HCEC 1CT (cell line): ENCODE measurements at regions not wholly inside any gene's neighbourhood (a gene's known extent, or its start where the extent isn't known, plus 50 kb on each side); places are given as distances from the start of the nearest gene placed in this dataset.
"Not testable (repeated sequence)": the region's sequence is repeated elsewhere in the genome, so short reads cannot be mapped to it uniquely, and the experiment has no call there.

Source experiments
- DNase-seq: peaks from one replicate; pipeline ENCODE4 v3.0.0-alpha.2; 2017

DNA sequence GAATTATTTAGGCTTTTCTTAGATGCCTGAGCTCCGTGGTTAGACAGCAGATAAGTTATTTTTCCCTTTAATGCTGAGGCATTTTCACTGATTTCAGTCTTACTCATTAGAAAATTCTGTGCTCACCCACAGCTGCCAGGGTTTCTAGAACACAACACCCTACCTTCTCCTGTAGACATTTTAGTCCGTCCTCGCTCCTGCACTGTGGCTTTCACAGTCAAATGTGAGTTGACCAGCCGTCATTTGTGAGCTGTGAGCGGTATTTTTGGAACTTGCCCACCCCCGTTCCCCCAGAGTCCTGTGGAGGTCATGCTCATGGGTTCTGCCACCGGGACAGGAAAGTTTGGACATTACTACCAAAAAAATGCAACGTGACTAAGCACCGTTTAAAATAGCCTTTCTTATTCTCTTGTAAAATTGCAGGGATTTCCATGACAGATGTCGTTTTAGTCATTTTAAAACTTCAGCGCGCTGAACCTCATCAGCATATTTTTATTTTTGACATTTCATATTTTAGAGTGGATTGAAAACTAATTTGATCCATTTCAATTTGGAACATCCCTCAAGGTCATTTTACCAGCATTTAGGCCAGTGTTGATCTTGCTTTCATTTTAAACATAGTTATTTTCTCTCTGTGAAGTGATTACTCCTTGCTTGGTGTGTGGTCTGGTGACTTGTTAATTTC lies 249.6 kb upstream of the PLGLB2 start:
- DNase-seq, result not testable (repeated sequence)

DNA sequence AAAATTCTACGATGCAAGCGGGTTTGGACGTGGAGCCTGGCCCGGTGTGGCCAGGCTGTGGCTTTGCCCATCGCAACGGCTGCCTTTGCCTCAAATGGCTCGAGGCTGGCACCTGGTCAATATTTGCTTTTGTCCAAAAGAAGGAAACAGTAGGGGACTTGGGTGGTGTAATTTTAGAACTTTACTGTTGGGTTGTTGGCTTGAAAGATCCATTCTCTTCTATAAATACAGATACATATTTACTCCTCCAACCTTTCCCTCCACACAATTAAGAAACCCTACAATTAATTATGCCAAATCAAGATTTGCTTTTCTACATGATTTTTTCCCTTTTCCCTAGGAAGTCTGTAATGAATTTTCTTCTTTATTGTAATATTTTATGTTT lies 249.0 kb upstream of the PLGLB2 start:
- DNase-seq, result not testable (repeated sequence)

DNA sequence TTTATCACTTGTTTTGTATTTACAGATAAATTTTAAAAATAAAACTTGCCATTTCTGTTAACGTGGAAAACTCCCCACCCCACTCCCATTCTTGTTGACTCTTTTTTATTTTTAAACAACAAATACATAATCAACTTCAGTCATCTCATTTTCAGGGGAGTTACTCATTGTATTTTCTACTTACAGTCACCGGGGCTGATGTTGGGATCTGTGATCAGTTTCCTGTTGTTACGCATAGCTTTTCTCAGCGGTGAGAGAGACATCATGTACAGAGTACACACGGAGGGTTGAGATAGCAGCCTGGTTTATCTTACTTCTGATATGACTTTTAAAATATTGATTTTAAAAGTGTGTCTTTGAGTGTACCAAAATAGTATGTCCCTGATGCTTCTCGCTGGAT lies 248.0 kb upstream of the PLGLB2 start:
- not testable (repeated sequence) for DNase-seq

DNA sequence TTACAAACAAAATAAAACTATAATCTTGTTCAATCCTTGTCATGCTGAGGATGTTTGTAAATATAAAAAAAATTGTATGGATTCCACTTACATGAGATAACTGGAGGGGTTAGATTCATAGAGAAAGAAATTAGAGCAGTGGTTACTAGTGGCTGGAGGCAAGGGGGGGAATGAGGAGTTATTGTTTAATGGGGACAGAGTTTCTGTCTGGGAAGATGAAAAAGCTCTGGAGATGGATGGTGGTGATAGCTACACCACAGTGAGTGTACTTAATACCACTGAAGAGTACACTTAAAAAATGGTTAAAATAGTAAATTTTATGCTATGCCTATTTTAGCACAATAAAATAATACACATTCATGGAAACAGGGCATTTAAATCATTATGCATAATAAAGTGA lies 247.5 kb upstream of the PLGLB2 start:
- DNase-seq, result not testable (repeated sequence)

DNA sequence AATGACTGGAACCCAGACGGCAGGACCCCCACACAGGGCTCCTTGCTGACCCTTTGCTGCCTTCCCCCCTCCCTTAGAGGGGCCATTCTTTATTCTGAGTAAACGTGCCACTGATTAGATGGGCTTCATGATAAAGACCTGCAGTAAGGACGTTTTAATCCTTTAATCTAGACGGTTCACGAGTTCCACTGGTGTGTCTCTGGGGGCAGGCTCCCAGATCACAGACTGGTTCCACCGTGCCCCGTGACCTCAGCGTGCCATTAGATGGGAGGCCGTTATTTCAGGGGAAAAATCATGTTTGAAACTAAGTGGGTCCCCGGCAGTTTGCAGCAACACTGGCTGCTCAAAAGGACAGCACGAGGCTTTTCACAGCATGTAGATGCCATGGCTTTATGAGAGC lies 246.9 kb upstream of the PLGLB2 start:
- DNase-seq, result not testable (repeated sequence)

DNA sequence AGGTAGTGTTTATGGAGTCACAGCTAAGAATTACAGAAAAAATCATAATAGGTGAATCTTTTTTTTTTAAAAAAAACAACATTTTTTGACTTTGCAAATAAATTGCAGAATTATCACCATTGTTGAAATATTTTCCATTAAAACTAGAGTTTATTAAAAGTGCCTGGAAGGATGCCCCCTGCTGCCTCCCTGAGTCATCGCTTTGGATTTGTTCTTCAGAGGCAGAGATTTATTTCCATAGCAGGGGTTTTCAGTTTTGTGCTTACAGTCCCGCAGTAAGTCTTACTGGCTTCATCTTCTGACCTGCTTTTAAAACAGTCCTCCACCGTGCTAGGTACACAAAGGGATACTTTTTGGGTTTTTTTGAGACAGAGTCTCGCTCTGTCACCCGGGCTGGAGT lies 244.9 kb upstream of the PLGLB2 start:
- DNase-seq, result not testable (repeated sequence)

DNA sequence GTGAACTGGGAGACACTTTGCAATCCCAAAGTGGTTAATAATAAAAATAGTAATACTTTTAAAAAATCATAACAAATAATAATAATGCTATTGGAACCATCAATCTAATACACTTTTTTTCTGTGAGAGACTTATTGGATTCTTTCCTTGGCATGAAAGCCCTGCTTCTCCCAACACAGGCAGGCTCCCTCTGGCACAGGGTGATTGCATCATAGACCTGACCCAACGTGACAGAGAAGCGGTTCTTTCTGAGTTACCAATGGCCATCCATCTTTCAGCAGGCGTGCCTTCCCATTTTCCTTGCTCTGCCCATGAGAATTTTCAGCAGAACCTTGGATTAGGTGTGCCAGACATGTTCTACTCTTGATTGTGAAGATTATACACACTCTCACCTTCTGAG lies 242.6 kb upstream of the PLGLB2 start:
- DNase-seq, result not testable (repeated sequence)

DNA sequence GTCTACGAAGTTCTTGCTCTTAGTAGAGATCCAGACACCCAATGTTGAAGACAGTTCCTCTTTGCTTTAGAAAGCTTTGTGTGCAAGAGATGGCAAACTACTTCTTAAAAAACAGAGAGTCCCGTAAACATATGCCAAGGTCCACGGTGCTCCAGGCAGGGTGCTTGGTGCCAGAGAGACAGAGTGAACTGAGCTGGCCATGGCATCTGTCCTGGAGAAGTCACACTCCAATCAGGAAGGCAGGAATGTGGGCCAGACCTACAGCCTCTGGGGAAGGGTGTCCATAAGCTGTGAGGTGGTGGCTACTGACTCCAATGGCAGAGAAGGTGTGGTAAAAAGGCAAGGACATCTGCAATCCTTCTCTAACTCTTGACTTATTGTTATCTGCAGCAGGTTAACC lies 242.0 kb upstream of the PLGLB2 start:
- not testable (repeated sequence) for DNase-seq

DNA sequence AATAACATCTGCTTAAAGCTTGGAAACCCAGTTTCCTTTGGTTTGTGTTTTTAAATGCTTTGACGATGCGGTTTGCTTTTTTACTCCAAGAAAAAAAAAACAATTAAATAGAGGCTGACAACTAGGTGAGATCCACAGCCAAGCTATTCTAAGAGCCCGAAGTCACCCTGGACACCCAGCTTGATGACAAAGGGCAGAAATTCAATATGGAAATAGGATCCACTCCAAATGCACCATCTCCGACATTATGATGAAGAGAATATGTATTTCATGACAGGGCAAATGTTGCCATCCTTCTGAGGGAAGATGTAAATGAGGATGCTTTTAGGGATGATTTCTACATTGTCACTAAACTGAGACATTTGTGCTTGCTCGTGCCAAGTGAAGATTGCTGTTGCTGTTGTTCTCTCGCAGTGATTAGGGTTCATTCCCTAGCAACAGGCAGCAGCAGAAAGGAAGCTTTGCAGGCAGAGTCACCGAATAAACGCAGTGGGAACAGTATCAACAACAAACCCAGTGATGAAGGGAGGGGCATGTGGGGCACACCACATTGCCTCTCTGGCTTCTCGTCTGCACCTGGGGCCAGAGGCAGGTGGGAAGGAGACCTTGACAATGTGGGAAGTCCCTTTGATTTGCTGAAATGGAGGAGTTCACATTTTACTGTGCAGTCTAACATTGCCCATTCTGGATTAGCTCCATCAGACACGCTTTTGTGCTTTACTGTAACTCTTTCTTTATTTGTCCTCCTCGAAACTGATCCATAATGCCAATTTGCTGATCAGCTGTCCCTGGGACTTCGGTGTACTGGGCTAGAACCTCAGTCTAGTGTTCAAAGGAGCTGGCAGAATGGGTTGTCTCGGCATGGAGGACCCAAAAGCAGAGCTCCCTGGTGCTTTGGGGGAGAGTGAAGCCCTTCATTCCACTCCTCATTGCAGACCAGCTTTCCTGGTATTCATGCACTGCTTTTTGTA lies 240.2 kb upstream of the PLGLB2 start:
- not testable (repeated sequence) for DNase-seq

DNA sequence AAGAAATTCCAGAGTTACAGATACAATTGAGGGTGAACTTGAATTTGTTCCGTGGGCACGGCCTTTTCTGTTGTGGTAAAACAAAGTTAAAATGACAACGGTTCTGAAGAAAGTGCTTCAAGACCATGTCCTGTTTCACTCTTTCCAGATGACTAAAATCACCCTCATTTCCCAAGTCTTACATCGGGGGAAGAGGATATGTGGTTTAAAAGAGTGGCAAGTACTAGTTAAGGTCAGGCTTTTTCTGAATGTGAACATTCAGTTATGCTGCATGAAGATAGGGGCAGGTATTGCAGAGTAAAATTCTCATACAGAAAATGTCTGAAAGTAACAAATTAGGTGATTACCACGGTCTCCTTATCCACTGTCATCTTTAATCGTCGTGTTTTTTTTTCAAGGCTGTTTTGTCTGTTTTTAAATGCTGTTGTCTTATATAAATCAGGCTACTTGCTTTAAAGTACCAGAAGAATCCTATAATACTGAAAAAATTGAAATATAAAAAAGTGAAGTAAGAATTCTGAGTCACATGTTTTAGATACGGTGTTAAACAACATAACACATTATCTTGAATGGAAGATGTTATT lies 236.6 kb upstream of the PLGLB2 start:
- not testable (repeated sequence) for DNase-seq

DNA sequence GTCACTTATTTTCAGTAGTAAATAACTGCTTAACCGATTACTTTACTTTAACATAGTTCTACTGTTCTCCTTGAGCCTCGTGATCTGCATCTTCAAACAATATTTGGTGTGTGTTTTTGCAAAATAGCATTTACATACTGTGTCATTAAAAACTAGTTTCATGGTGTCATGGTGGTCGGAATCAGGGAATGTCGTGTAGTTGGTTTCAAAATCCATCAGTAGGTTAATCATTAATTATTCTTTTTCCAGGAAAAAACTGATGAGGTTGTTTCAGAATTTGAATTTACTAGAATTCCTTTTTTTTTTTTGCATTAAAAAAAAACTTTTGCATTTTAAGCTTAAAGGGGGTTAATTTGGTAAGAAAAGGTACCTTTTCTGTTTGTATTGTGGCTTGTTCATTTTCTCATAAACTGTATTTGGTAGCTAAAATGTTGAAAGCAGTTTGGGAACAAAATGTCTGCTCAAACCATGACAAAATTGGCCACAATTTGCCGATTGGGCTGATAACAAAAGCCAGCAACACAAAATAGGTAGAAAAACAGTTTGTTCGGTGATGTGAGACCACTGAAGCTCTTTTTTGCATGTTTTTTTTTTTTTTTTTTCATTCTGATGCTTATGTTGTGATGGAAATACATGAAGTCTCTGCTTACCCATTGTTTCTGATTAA lies 234.9 kb upstream of the PLGLB2 start:
- DNase-seq, result not testable (repeated sequence)

DNA sequence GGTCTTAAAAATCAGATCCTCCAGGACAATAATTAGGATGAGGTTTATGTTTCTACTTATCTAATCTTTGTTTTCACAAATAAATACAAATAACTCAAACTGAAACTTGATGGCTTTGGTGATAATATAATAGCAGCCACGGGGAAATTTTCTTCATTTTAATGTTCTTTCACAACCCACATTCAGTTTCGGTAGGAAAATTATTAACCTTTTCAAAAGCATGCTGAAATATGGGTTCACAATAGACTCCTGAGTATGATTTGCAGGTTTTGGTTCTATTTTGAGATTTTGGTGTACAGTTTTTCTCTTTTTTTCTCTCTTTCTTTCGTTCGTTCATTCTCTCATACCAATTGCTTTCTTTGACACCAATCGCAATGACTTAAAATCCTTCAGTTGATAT lies 233.9 kb upstream of the PLGLB2 start:
- DNase-seq, result not testable (repeated sequence)

DNA sequence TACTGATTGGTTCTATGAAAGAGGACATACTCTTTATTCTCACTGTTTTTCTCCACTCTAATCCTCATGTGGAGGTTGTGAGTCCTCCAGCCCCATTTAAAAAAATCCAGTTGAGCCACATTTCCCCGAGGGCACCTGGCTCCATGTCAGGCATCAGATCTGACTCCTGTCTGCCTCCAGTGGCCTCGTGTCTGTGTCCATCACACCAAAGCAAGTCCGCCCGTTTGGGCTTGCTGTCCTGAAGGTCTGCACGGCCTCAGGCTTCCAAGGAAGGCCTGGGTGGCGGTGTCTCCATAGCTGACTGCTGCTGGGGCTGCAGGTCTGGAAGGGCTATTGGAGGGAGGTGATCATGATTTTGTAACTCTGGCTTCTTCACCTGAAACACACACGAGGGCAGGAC lies 233.4 kb upstream of the PLGLB2 start:
- DNase-seq, result not testable (repeated sequence)

DNA sequence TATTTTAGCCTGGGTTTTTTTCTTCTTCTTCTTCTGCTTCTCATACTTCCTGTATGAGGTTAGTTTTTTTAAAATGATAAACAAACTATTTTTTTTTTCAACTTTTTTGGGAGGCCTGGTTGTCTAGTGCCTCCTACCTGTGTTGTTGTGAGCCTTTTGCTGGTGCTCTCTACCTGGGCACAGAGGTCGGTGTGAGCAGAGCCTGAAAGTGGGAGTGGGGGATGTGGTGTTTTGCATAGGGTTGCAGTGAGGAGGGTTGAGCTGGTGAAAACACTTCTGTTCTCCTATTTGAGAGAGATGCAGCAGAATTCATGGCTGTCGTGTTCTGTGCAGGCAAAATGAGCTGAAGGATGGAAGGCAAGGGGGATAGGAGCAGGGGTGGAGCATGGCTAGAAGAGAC lies 232.7 kb upstream of the PLGLB2 start:
- DNase-seq, result not testable (repeated sequence)

DNA sequence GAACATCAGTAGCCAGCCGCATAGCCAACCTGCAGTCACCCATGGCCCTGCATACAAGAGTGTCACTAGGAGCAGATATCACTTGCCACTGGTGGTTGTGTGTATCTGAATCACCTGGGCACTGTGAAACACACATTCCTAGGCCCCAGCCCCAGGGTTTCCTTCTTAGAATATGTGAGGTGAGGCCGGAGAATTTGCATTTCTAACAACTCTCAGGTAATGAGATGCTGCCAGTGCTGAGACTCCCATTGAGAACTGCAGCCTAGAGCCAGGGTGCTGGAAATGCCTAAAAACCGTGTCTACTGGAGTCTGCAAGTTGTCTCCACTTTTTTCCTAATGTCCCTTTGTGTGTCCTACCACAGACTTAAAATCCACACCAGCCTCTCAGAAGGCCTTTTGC lies 232.0 kb upstream of the PLGLB2 start:
- not testable (repeated sequence) for DNase-seq

DNA sequence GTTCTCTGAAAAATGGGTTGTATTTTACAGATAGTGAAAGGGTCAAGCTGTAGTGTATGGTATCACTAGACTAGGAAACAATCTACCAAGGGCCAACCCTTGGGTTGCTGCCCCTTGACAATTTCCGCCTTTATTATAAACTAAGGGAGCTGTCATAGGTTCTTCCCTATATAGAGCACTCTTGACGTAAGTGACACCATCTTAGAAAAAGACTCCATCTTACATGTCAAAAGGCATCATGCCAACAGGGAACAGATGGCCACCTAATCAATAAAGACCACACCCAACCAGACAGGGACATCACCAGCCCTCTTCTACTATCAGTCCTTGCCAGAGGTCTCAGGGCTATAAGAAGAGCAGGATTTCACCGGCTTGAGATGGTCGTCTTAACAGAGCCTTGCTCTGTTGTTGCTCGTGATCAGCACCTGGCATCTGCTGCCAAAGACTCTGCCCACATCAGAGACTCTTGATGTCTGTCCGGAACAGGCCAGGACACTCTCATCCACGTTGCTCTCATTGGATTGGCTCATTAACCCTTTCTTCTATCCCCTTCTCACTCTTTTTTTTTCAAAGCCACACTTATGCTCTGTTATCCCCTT lies 231.4 kb upstream of the PLGLB2 start:
- DNase-seq, result not testable (repeated sequence)

DNA sequence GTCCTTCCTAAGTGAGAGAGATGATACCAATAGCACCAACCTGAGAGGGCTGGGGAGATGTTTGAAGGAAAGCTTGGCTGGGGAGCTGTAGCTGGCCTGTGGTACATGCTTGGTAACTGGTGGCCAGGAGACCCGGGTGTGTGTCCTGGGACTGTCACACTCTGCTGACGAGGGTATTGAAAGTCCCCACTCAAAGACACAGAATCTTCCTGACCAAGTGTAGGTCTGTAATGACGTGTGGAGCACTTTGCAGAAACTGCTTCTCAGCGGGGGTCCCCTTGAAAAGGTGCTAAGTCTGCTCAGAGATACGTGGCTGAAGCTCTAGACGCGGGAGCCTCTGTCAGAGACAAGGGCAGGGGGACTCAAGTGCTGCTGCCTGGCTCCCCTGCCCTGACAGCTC lies 230.4 kb upstream of the PLGLB2 start:
- DNase-seq, result not testable (repeated sequence)

DNA sequence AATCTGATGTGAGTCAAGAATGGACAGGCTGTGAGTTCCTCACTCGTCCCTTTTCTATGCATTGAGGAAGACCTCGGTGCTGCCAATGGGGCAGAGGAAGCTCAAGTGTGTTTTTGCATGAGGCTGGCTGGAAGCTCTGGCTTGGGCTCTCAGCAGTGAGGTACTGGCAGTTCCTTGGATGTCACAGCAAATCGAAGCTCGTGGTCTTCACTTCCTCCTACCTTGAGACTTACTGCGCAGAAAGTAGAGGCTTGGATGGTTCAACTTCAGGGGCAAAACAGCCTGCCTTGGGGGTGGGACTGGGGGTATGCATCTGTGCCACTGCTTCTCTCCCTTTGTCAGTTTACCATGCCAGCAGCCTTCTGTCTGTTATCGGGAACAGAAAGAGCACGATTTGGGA lies 229.8 kb upstream of the PLGLB2 start:
- not testable (repeated sequence) for DNase-seq

DNA sequence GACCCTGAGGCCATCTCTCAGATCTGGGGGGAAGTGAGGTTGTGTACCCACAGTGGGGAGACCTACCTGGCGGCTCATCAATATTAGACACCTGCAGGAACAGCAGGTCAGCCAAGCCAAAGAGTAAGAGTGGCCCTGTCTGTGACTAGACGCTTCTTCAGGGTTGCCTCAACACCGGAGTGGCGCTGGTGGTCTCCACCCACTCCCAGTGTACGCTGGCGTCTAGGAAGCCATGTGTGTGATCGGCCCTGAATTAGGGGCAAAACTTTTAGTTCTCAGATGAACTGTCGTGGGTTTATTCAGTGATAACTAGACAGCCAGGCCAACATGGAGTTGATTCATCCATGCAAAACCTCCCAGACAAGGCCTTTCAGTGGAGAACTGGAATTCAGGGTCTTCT lies 229.3 kb upstream of the PLGLB2 start:
- DNase-seq, result not testable (repeated sequence)

DNA sequence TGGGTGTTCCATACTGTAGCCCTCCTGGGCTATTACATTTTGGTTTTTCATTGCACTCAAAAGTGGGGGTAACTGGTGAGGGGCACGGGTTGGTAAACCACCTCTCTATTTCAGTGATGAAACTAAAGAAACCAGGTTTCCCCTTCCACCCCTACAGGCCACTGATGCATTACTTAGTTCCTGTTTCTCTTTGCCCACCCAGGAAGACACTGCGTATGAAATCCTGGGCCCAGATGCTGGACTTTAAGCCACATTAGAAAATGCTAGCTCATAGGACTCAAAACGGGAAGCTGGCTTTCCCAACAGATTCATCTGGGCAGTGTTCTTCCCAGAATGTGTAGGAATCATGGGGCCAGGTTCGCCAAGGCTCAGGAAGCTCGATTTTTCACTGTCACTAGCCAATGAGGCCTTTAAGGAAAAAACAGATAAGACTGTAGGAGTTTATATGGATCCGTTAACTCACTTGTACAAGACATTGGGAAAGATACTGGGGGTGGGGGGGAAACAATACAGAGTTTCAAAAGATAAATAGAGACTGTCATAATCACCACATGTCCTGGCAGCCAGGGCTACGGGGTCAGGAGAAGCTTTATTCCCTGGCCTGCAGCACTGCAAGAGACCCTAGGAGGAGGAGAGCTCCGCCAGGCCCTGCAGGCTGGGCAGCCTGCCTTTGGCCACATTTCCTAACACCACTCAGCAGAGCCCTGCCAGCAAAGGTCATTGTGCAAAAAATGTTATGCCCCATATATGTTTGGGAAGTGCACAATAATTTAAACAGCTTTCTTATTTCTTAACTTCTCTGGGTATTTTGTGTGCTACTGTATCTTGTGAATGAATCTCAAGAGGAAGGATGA lies 228.5 kb upstream of the PLGLB2 start:
- DNase-seq, result not testable (repeated sequence)

DNA sequence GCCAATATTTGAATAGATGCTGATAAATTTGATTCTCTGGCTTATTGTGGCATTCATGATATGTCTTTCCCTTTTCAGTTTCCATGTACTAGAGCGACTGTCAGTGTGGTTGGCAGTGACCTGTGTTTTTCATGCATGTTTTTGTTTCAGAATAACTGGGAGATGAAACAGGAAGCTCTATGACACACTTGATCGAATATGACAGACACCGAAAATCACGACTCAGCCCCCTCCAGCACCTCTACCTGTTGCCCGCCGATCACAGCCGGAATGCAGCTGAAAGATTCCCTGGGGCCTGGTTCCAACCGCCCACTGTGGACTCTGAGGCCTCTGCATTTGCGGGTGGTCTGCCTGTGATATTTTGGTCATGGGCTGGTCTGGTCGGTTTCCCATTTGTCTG lies 226.8 kb upstream of the PLGLB2 start:
- DNase-seq, result not testable (repeated sequence)

DNA sequence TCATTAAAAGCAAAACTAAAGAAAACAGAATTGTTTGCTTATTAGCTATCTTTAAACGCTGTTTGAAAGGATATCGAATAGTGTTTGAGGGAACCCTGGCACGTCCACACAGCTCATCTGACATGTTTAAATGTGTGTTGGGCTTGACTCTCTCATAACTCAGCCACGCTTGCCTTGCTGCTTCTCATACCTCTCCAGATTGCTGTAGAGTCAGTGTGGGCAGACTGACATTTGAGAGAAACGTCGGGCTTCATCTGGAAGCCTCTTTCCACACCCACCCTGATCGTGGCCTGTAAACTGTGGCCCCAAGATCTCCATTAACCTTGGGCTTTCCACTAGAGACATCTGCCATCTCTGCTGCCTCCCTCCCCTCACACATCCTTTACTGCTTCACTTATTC lies 226.4 kb upstream of the PLGLB2 start:
- not testable (repeated sequence) for DNase-seq
